ENCODE measurements at regions not wholly inside any gene's neighbourhood (a gene's known extent, or its start where the extent isn't known, plus 50 kb on each side); places are given as distances from the start of the nearest gene placed in this dataset.
"Not testable (repeated sequence)": the region's sequence is repeated elsewhere in the genome, so short reads cannot be mapped to it uniquely, and the experiment has no call there.

DNA sequence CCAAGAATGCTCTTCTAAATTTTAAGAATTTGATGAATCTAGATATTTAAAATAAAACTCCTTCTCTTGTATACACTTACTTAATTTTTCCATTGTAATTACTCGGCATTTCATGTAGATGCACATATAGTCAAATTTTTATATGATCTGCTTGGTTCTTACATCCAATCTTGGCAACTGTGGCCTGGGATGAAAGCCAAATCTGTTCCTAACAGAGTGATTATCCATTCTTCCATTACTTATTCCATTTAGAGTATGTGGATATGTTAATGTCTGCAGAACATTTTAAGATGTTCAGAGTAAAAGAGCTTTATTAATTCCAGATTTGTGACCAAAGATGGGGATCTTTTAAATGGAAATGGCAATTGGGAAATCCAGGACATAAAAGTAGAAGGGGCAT lies 144.1 kb upstream of the PDE7B start:
- no peak for DNase-seq (ENCODE audit: low read depth)

DNA sequence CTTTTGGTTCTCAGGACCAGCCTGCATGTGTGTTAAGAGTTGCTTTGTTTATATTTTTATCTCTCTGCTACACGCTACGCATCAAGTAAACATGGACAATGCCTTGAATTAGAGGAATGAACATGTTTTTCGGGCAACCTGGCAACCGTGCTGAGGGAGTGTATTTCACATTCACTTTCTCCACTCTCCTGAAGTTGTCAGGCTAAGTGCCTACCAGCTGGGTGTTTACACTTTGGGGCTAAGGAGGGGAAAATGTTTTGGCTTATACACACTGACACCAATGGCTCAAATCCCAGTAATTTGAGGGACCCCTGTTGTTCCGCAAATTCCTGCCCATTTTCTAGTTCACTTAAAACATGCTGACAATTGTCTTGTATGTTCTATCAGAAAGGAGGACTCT lies 141.5 kb upstream of the PDE7B start:
- no peak for DNase-seq (ENCODE audit: low read depth)

DNA sequence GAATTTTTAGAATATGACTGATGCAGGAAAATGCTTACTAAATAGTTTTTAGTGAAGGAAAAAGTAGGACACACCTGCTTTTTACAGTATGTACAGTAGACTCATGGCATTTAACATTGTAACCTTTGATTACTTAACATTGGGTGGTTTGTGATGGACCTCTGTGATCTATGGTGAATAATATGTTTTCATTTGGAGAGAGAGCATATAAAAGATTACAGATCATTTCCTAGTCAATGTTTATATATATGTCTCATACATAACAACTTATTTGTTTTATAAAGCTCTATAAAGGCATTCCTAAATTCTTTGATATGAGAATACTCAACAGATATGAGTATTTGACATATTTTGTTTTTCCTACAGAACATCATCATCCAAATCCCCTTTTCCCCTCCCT lies 129.3 kb upstream of the PDE7B start:
- DNase-seq (ENCODE audit: low read depth), result no peak

DNA sequence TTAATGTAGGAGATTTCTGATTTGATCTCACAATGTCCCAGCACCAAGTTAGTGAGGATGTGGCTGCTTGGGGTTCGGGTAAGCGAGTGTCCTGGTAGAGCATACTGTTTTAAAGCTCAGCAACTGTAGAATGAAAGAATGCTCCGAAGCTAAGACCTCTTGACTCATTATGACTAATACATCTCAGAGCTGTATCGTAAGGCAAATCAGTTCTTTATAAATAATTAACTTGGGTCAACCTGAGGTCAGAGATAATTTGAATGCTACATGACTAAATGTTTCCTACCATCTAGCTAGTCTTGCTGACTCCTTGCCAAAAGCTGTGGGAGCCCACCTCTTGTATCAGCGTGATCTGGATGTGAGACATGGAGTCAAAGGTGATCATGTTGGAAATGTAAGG lies 128.8 kb upstream of the PDE7B start:
- peak; percentile 96 for DNase-seq (ENCODE audit: low read depth)

DNA sequence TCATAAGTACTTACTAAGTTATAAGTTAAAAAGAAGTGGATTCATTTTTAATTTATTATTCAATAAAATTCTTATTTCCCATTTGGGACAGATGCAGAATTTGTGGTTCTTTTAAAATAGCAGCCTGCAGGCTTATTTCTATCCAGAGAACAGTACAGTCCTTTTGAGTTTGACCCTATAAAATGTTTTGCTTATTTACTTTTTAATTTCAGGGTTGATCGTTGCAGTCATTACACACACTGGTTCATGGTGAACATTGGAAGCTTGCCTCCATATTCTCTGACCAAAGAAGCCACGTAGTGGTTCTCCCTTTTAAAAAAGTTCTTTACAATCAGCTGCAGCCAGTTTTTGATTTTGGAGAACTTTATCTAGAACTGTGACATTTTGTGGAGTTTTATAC lies 122.9 kb upstream of the PDE7B start:
- peak; percentile 18 for DNase-seq (ENCODE audit: low read depth)

DNA sequence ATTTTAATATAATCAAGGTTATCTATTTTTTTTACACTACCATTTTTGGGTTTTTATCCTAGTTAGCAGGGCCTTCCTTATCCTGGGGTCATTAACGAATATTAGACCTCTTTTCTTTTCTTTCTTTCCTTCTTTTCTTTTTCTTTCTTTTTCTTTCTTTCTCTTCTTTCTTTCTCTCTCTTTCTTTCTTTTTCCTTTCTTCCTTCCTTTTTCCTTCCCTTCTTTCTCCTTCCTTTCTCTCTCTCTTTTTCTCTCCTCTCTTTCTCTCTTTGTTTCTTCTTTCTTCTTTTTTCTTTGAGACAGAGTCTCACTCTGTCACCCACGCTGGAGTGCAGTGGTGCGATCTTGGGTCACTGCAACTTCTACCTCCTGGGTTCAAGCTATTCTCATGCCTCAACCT lies 120.4 kb upstream of the PDE7B start:
- DNase-seq (ENCODE audit: low read depth), result no peak

DNA sequence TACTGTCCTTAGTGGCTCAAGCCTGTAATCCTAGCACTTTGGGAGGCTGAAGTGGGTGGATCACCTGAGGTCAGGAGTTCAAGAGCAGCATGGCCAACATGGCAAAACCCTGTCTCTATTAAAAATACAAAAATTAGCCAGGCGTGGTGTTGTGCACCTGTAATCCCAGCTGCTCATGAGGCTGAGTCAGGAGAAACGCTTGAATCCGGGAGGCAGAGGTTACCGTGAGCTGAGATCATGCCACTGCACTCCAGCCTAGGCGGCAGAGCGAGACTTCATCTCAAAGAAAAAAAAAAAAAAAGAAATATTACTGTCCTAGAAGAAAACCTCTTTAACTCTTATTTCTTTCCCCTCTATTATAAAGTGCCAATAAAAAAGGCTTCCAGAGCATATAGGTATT lies 115.2 kb upstream of the PDE7B start:
- DNase-seq (ENCODE audit: low read depth), result not testable (repeated sequence)

DNA sequence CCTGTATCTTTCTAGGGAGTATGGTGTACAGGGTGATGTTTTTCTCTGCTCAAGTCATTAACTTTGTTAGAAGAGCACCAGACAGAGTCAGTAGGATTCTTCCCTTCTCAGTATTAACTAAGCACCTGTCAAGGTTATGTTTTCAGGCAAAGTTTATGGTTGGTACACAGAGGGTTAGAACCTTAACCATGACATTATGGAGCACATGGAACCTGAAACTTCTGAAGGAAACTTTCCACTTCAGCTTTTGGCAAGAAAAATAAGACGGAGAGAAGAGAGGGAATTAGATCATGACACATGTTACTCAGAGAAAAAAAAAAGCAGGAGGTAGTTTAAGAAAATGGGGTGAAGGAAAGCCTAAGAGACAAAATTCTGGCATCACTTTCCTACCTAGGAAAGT lies 112.9 kb upstream of the PDE7B start:
- no peak for DNase-seq (ENCODE audit: low read depth)

DNA sequence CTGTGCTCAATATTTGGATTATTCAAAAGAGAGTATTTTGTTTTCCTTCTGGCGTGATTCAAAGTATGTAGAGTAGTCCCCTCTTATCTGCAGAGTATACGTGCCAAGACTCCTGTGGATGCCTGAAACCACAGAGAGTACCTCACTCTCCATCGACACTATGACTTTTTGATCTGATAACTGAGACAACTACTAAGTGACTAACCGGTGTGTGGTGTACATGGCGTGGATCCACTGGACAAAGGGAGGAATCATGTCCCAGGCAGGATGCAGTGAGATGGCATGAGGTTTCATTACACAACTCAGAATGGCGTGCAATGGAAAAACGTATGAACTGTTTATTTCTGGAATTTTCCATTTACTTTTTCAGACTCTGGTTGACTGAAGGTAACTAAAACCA lies 112.2 kb upstream of the PDE7B start:
- peak; percentile 96 for DNase-seq (ENCODE audit: low read depth)

DNA sequence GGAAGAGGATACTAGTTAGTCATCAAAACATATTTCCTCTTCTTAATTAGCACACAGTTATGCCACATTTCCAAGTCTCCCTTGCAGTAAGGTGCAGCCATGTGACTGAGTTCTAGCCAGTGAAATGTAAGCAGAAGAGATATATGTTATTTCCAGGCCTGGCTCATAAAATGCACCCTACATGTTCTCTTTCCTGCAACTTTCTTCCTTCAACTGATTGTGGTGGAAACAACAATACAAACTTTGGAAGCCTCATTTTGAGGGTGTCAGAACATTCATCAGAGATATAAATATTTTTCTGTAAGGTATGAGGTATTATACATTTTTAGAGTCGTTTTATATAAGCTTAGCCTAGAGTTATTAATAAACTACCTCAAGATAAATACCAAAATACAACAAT lies 110.9 kb upstream of the PDE7B start:
- DNase-seq (ENCODE audit: low read depth), result no peak

DNA sequence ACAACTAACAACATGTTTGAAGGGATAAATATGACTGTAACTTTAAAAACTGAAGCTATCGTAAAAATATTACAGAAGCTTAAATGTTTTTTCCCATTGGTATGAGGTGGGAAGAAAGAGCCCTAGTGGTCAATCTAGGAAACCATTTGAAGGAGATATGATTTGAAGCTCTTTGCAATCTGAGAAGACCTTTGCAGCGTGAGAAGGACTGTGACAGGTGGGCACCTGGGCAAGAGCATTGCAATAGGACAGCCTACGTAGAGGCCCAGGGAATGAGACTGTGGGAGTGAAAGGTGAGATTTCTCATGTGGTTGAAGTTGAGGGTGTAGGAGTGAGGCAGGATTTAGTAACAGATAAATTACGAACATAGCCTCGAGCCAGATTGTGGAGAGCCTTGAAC lies 108.0 kb upstream of the PDE7B start:
- DNase-seq (ENCODE audit: low read depth), result no peak

DNA sequence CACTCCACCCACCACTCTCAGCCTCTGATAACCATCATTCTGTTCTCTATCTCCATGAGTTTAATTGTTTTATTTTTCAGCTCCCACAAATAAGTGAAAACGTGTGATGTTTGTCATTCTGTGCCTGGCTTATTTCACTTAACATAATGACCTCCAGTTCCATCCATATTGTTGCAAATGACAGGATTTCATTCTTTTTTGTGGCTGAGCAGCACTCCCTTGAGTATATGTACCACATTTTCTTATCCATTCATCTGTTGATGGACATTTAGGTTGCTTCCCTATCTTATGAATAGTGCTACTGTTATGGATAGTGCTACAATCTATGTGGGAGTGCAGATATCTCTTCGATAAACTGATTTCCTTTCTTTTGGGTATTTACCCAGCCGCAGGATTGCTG lies 103.3 kb upstream of the PDE7B start:
- peak; percentile 11 for DNase-seq (ENCODE audit: low read depth)

DNA sequence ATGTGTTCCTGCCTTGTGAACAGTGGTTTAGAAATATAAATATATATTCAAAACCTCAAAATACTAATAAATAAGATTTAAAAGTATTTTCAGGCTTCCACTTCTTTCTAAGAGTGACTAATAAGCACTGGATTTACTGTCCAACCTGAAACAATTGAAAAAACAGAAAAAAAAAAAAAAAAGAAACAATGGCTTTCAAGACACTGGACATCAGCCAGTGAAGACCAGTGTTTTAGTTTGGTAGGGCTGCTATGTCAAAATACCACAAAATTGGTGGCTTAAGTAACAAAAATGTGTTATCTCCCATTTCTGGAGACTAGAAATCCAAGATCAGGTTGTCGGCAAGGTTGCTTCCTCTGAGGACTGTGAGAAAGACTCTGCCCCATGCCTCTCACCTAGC lies 101.4 kb upstream of the PDE7B start:
- DNase-seq (ENCODE audit: low read depth), result peak; percentile 5

DNA sequence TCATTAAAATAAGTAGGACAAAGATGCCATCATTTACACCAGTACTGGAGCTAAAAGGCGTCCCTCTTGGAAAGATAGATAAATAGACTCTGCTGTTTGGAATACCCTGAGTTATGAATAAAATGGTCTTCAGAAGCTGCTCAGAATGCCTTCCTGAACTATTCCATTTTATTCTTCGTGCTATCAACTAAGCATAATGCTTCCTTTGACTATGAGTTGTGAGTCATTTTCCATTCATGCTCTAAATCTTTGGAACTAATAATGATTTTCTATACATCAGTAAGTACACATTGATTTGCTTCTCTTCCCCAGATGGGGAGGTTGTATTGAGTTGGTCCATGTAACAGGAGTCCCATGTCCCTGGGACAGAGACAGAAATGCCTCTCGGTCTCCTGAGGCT lies 98.3 kb upstream of the PDE7B start:
- DNase-seq (ENCODE audit: low read depth), result peak; percentile 19

DNA sequence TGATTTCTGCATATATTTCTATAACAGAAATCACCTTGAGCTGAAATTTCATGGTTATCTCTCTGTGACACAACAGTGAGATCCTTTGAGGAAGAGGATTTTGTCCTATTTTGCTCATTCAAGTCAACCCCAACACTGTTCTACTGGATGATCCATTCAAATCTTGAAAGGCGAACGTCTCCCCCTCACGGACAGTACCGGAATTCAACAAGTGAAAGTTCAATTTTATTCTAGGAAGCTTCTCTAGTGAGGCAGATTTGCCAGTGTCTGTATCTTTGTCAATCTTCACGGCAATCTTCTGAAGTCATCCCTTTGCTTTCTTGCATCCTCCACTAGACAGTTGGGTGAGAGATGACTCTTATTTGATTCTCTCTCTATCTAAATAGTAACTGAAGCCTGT lies 91.7 kb upstream of the PDE7B start:
- DNase-seq (ENCODE audit: low read depth), result peak; percentile 59

DNA sequence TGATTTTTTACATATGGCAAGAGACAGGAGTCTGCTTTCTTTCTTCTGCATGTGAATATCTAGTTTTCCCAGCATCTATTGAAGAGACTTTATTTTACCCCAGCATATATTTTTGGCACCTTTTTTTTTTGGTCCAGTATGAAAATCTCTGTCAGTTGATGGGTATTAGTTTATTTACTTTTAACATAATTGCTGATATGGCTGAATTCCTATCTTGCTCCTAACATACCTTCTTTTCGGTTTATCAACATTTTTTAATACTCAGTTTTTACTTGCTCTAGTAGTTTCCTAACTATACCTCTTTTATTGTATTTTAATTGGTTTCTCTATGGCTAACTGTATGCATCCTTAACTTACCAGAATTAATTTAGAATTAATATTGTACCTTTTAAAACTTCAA lies 77.5 kb upstream of the PDE7B start:
- no peak for DNase-seq (ENCODE audit: low read depth)

DNA sequence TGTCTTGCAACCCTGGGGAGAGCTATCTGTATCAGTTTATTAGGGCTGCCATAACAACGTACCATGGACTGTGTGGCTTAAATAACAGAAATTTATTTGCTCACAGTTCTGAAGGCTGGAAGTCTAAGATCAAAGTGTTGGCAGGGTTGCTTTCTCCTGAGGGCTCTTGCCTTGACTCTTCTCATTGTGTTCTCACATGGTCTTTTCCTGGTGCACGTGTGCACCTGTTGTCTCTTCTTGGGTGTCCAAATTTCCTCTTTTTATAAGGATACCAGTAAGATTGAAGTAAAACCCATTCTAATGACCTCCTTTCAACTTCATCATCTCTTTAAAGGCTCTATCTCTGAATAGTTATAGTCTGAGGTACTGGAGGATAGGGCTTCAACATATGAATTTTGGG lies 72.3 kb upstream of the PDE7B start:
- DNase-seq (ENCODE audit: low read depth), result no peak

DNA sequence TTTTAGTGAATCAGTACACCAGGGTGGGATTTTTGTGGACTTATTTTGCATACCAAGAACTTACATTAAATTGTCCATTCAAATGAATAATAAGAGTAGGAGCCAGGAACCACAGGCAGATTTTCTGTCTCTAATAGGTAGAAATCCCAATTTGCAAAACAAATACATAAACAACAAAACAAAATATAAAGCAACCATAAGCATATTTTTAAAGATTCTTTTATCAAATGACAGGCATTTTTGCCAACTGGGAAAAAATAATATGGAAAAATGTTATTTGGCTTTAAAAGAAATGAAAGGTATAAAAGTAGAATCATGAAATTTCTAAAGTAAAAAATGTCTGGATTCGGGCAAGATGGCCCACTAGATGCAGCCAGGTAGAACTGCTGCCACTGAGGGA lies 71.2 kb upstream of the PDE7B start:
- DNase-seq (ENCODE audit: low read depth), result no peak

DNA sequence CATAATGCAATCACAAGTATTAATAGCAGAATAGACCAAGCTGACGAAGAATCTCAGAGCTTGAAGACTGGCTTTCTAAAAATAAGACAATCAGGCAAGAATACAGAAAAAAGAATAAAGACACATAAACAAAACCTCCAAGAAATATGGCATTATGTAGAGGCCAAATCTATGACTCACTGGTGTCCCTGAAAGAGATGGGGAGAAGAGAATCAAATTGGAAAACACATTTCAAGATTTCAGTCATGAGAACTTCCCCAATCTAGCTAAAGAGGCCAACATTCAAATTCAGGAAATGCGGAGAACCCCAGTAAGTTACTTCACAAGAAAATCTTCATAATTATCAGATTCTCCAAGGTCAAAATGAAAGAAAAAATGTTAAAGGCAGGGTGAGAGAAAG lies 69.0 kb upstream of the PDE7B start:
- DNase-seq (ENCODE audit: low read depth), result no peak

DNA sequence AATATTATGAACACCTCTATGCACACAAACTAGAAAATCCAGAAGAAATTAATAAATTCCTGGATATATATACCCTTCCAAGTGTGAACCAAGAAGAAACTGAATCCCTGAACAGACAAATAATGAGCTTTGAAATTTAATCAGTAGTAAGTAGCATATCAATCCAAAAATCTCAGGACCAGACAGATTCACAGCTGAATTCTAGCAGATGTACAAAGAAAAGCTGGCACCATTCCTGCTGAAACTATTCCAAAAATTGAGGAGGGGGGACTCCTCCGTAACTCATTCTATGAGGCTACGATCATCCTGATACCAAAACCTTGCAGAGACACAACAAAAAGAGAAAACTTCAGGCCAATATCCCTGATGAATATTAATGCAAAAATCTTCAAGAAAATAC lies 67.0 kb upstream of the PDE7B start:
- DNase-seq (ENCODE audit: low read depth), result no peak

DNA sequence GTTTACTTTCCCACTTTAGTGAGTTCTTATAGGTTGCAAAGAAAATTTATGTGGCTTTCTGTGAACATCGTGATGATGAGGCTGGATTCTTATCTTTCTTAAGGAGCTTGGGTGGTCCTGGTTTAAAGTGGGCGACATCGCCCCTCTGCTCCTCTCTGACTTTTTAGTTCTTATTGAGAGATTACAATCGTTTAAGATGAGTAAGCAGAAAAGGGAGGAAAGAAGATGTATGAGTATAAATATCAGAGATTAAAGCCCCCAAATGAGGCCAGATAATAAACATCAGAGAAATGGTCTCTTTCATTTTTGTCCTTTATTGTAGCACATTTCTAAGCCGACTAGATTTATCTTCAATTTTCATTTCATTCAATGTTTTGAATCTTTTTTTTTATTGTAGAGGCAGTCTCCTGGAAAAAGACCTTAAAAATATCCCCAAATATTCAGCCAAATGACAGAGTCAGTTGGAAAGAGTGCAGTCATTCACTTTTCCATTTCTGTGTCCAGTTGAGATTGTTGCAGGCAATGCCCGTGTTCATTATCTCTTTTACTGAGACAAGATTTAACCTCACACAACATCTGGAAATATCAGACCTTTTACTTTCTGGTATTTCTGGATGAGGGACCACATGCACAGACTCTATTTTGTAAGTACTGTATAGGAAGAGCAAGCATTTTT lies 62.0 kb upstream of the PDE7B start:
- DNase-seq (ENCODE audit: low read depth), result no peak

DNA sequence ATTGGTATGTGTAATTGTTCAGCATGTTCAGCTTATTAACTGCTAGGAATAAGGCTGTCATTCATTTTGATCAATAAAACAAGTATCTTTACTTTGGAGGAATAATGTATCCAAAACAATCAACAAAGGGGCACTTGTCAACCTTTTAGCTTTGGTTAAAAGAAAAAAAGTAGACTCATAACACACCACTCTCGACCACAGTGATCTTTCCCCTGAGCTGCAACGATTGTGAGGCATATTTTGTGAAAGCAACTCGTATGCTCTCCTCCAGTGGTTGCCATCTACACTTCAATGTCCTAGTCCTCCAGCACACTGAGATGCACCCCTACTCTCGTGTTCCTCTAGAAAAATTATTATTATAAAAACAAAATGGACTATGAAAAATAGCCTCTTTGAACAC lies 60.1 kb upstream of the PDE7B start:
- DNase-seq (ENCODE audit: low read depth), result no peak

DNA sequence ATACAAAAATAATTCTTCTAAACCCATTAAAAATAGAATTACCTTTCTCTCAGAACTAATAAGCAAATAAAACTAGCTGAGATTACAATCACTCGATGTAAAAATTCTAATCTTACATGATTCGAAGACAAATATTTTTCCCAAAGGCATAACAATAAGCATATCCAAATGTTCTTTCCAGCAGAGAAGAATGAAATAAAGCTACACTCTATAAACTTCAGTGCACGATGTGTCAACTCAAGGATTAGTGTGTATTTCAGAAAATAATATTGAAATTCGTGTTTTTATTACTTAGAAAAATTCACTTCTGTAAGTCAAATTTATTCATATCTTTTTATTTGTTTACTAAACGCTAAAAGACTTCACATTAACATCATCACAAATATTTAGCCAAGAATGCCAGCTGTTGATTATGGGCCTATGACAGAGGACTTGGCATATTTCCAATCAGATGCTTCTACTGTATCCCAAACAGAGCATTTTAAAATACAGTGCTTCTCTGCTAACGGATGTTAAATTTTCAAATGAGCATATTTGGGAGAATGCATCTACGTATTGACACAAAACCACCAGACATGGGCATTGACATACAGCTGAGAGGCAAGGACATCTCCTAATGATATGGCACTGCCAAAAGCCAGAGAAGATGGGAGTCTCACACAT lies 54.7 kb upstream of the PDE7B start:
- DNase-seq (ENCODE audit: low read depth), result no peak

DNA sequence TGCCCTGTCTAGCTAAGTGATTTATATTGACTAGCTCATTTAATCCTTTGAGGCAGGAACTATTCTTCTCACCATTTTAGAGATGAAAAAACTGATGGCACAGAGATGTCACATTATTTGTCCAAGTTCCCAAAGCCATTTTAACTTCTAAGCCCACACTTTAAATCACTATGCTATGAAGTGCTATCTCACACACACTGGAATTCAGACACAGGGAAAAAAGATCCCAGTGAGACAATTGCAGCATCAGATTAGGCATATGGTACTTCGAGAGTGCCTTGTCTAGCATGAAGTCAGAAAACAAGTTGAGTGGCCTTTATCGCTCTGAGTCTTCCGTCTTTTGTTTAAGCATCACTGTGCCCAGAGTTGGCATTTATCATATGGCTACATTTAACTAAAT lies 54.1 kb upstream of the PDE7B start:
- no peak for DNase-seq (ENCODE audit: low read depth)

Measured in RPMI7951 (cell line).